B cell (primary cell): ENCODE measurements at regions not wholly inside any gene's neighbourhood (a gene's known extent, or its start where the extent isn't known, plus 50 kb on each side); places are given as distances from the start of the nearest gene placed in this dataset.

Source experiments
- ATAC-seq: fragments of 200-7000 bp; cut with Tn5 transposase; one replicate; pipeline ENCODE4 v1.10.0; 2021; ENCODE audit warnings: low read depth, mild to moderate bottlenecking, moderate number of reproducible peaks, moderate library complexity
- CTCF ChIA-PET: fragments of 350-600 bp; sonication (Branson Sonifier 250); formaldehyde crosslinking; loops from one replicate; lab custom pipeline; 2021; ENCODE audit warnings: antibody characterized with exemption, inconsistent platforms; lab: Charles Lee
- POLR2A ChIA-PET: fragments of 350-600 bp; sonication (Branson Sonifier 250); formaldehyde crosslinking; loops from one replicate; lab custom pipeline; 2021; ENCODE audit warnings: antibody characterized with exemption; lab: Charles Lee
- DNase-seq: peaks from one replicate; pipeline ENCODE4 v3.0.0; 2013
- H2AFZ ChIP-seq: 2 replicates; pipeline ENCODE4 v1.6.1; 2012; ENCODE audit warnings: mild to moderate bottlenecking, low read depth, low read length; ENCODE audit not compliant: insufficient read depth, poor library complexity, severe bottlenecking
- H3K27ac ChIP-seq, 2 donors: 1 replicate in 1 of 2; 2 replicates in 1 of 2; pipeline ENCODE4 v1.5.1; 2012 to 2013; ENCODE audit warnings: low read length in 2 of 2, mild to moderate bottlenecking in 2 of 2, moderate library complexity in 1 of 2
- H3K27me3 ChIP-seq, 4 experiments: fragments of 200-600 bp in 1 of 4; sonication (generic) in 1 of 4; replicated peaks in 1 of 4; 1 replicate in 2 of 4; 2 replicates in 2 of 4; pipeline versions ENCODE4 v1.6.1 to v1.7.0; 2013 to 2016; ENCODE audit warnings: low read length in 3 of 4, mild to moderate bottlenecking in 2 of 4, mixed read lengths in 1 of 4, moderate library complexity in 1 of 4; ENCODE audit not compliant: insufficient read depth in 4 of 4, control insufficient read depth in 3 of 4; ENCODE audit errors: control extremely low read depth in 1 of 4
- H3K36me3 ChIP-seq, 2 experiments: replicated peaks in 1 of 2; 1 replicate in 1 of 2; 2 replicates in 1 of 2; pipeline versions ENCODE4 v1.6.1 to v1.7.1; 2013; ENCODE audit warnings: low read length in 1 of 2; ENCODE audit not compliant: insufficient read depth in 2 of 2, control insufficient read depth in 1 of 2; ENCODE audit errors: control extremely low read depth in 1 of 2, extremely low read depth in 1 of 2
- H3K4me1 ChIP-seq, 2 donors: fragments of 200-600 bp in 1 of 2; sonication (generic) in 1 of 2; 1 replicate in 1 of 2; 2 replicates in 1 of 2; pipeline versions ENCODE4 v1.5.1 to v1.6.1; 2013 to 2017; ENCODE audit warnings: low read length in 2 of 2; ENCODE audit not compliant: control insufficient read depth in 2 of 2, insufficient read depth in 2 of 2
- H3K4me2 ChIP-seq: replicated peaks from 2 replicates; pipeline ENCODE3; 2012; ENCODE audit warnings: mild to moderate bottlenecking, low read depth, low read length; ENCODE audit not compliant: poor library complexity, severe bottlenecking
- H3K4me3 ChIP-seq, 5 experiments: fragments of 200-600 bp in 1 of 5; sonication (generic) in 1 of 5; 1 replicate in 3 of 5; 2 replicates in 2 of 5; pipeline versions ENCODE4 v1.5.1 to v1.7.0; 2011 to 2016; ENCODE audit warnings: low read length in 4 of 5, mild to moderate bottlenecking in 4 of 5, low read depth in 2 of 5, control low read depth in 1 of 5, moderate library complexity in 1 of 5; ENCODE audit not compliant: insufficient read depth in 1 of 5; ENCODE audit errors: control extremely low read depth in 1 of 5, extremely low read depth in 1 of 5
- H3K79me2 ChIP-seq: fragments of 200-600 bp; sonication (generic); one replicate; pipeline ENCODE4 v1.6.0; 2016; ENCODE audit warnings: low read length; ENCODE audit not compliant: control insufficient read depth, insufficient read depth
- H3K9ac ChIP-seq: fragments of 200-600 bp; sonication (generic); 2 replicates; pipeline ENCODE4 v1.6.1; 2017; ENCODE audit warnings: mild to moderate bottlenecking, low read length, moderate library complexity
- H3K9me3 ChIP-seq, 3 donors: one replicate each; pipeline versions ENCODE4 v1.6.1 to v1.7.1; 2013; ENCODE audit warnings: low read length in 2 of 3; ENCODE audit not compliant: control insufficient read depth in 2 of 3, insufficient read depth in 1 of 3; ENCODE audit errors: control extremely low read depth in 1 of 3
- H4K20me1 ChIP-seq: 2 replicates; pipeline ENCODE4 v1.6.0; 2012; ENCODE audit warnings: mild to moderate bottlenecking, low read length; ENCODE audit not compliant: insufficient read depth, control insufficient read depth, poor library complexity, severe bottlenecking
- H3K27ac Mint-ChIP-seq: one replicate; pipeline ENCODE4 v1.8.0; 2021; ENCODE audit warnings: mixed read lengths
- H3K27me3 Mint-ChIP-seq: one replicate; pipeline ENCODE4 v1.8.0; 2021; ENCODE audit warnings: mixed read lengths
- H3K4me1 Mint-ChIP-seq: one replicate; pipeline ENCODE4 v1.8.0; 2021; ENCODE audit warnings: mixed read lengths
- H3K4me3 Mint-ChIP-seq: one replicate; pipeline ENCODE4 v1.8.0; 2021; ENCODE audit warnings: mixed read lengths
- H3K9me3 Mint-ChIP-seq: one replicate; pipeline ENCODE4 v1.8.0; 2022; ENCODE audit warnings: mixed read lengths; ENCODE audit not compliant: insufficient read depth
- EZH2 ChIP-seq: IDR thresholded peaks from 2 replicates; pipeline ENCODE4 v1.6.1; 2012; ENCODE audit warnings: borderline replicate concordance, low read depth, mild to moderate bottlenecking, moderate library complexity, low read length; ENCODE audit not compliant: insufficient read depth, poor library complexity, severe bottlenecking
- WGBS: methylation state at CpG from one replicate; pipeline ENCODE4 v1.1.5; 2013; ENCODE audit warnings: missing lambda C conversion rate; ENCODE audit not compliant: insufficient coverage; 5-methylcytosine and 5-hydroxymethylcytosine counted together
- intact Hi-C: fragments of 100-400 bp; cut with micrococcal nuclease; formaldehyde crosslinking; loops from one replicate; pipeline ENCODE4 v1.10.0; 2022
- TF ChIP-seq, protein P1 (sequence below): fragments of 200-600 bp; IDR thresholded peaks from one replicate; pipeline ENCODE4 v1.8.0; 2022; ENCODE audit warnings: antibody characterized with exemption, mild to moderate bottlenecking

DNA sequence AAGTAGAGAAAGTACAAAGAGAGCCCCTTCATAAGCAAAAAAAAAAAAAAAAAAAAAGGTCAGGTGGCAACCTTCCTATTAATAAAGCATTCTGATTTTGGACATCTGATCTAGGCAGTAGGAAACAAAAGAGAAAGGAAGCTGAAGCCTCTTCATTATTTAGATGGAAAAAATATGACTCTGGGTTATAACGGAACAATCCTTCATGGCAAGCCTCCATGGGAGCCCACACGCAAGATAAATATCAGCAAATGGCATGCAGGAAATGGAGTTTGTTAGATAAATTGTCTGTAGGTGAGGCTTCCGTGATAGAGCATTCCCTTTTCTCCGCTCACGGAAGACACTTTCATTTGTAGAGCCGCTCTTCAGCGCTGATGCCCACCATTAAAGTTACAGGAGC, 381.0 kb downstream of the TTLL7 start:
- Histone ChIP-seq H3K79me2 (no peaks in the 10 kb centered on the region), H3K27me3 (no peaks in the 10 kb centered on the region), H3K4me1 (no peaks in the 10 kb centered on the region), H3K27ac (no peak overlapping the region), H3K36me3 (no peaks in the 10 kb centered on the region), H2AFZ (no peak overlapping the region), H3K9me3 (peaks cover 0 to 1% (median 0%) of the 10 kb centered on the region in 3 donors), H4K20me1 (no peaks in the 10 kb centered on the region), H3K4me2 (no peak overlapping the region), H3K4me3 (no peak overlapping the region), H3K9ac (no peak overlapping the region)
- no peak overlapping the region for H3K4me3 Mint-ChIP-seq
- ChIA-PET POLR2A (no interaction called here), CTCF (no interaction called here)
- ATAC-seq (no peak), DNase-seq (no peak)
- H3K9me3 Mint-ChIP-seq, result no peaks in the 10 kb centered on the region
- no peaks in the 10 kb centered on the region for H3K4me1 Mint-ChIP-seq
- WGBS, result 96% methylated on average over 4 of the region's 7 CpGs
- no peaks in the 10 kb centered on the region for H3K27me3 Mint-ChIP-seq
- TF ChIP-seq, protein P1, sequence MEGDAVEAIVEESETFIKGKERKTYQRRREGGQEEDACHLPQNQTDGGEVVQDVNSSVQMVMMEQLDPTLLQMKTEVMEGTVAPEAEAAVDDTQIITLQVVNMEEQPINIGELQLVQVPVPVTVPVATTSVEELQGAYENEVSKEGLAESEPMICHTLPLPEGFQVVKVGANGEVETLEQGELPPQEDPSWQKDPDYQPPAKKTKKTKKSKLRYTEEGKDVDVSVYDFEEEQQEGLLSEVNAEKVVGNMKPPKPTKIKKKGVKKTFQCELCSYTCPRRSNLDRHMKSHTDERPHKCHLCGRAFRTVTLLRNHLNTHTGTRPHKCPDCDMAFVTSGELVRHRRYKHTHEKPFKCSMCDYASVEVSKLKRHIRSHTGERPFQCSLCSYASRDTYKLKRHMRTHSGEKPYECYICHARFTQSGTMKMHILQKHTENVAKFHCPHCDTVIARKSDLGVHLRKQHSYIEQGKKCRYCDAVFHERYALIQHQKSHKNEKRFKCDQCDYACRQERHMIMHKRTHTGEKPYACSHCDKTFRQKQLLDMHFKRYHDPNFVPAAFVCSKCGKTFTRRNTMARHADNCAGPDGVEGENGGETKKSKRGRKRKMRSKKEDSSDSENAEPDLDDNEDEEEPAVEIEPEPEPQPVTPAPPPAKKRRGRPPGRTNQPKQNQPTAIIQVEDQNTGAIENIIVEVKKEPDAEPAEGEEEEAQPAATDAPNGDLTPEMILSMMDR, result no peak
- no peak for TF ChIP-seq EZH2
- H3K27ac Mint-ChIP-seq, result no peak overlapping the region
- intact Hi-C loops, result no loop called here

DNA sequence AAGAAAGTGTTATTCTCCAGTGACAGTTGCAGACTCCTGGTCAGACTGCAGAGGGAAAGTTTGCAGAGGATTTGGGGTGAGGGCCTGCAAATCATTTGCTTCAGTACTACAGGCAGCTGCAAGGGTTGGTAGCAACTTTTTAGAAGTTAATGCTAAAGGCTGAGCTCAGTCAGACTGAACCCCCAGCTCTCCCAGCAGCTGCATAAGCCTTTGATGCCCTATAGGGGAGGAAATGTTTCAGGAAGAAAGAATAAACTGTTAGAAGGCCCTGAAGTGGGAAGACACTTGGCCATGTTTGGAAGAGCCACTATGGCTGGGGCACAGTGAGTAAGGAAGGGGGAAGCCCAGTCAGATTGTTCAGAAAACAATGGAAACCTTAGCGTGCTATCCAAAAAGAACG, 383.6 kb downstream of the TTLL7 start:
- Histone ChIP-seq H3K27ac (no peak overlapping the region), H3K4me2 (no peak overlapping the region), H3K4me3 (no peak overlapping the region), H3K27me3 (no peaks in the 10 kb centered on the region), H3K4me1 (no peaks in the 10 kb centered on the region), H2AFZ (no peak overlapping the region), H3K9ac (no peak overlapping the region), H4K20me1 (no peaks in the 10 kb centered on the region), H3K36me3 (no peaks in the 10 kb centered on the region), H3K9me3 (peaks cover 0 to 1% (median 0%) of the 10 kb centered on the region in 3 donors), H3K79me2 (no peaks in the 10 kb centered on the region)
- DNase-seq (no peak), ATAC-seq (no peak)
- no peaks in the 10 kb centered on the region for H3K9me3 Mint-ChIP-seq
- TF ChIP-seq EZH2, result no peak
- TF ChIP-seq, protein P1, result no peak
- H3K4me3 Mint-ChIP-seq, result no peak overlapping the region
- ChIA-PET POLR2A (no interaction called here), CTCF (no interaction called here)
- no peak overlapping the region for H3K27ac Mint-ChIP-seq
- H3K4me1 Mint-ChIP-seq, result no peaks in the 10 kb centered on the region
- intact Hi-C loops, result no loop called here
- H3K27me3 Mint-ChIP-seq, result no peaks in the 10 kb centered on the region
- no CpG with 5 or more reads among the region's 2 CpGs for WGBS
